Hepatocyte (in vitro differentiated cells): ENCODE measurements at regions not wholly inside any gene's neighbourhood (a gene's known extent, or its start where the extent isn't known, plus 50 kb on each side); places are given as distances from the start of the nearest gene placed in this dataset.

ENCODE experiments used
- CTCF ChIP-seq: fragments of 200-600 bp; sonication (generic); IDR thresholded peaks from 2 replicates; pipeline ENCODE4 v1.5.1; 2016; ENCODE audit warnings: antibody characterized with exemption, mild to moderate bottlenecking; ENCODE audit not compliant: poor library complexity
- EZH2 ChIP-seq: fragments of 200-600 bp; sonication (generic); IDR thresholded peaks from 2 replicates; pipeline ENCODE4 v1.6.1; 2016; ENCODE audit warnings: antibody characterized with exemption, mild to moderate bottlenecking, borderline replicate concordance
- EZH2phosphoT487 ChIP-seq: fragments of 200-600 bp; sonication (generic); IDR thresholded peaks from one replicate; pipeline ENCODE4 v1.6.1; 2018; ENCODE audit warnings: antibody characterized with exemption, mild to moderate bottlenecking, low read depth, moderate library complexity; ENCODE audit not compliant: unreplicated experiment, severe bottlenecking

GRCh38 chr1:55974714-55975441 lies 604.5 kb downstream of the PLPP3 start:
- TF ChIP-seq CTCF (no peak), EZH2 (no peak), EZH2phosphoT487 (no peak)
